Limb (tissue), 2 donors: ENCODE measurements at regions not wholly inside any gene's neighbourhood (a gene's known extent, or its start where the extent isn't known, plus 50 kb on each side); places are given as distances from the start of the nearest gene placed in this dataset.

ENCODE experiments used
- DNase-seq, 2 donors: peaks; one replicate each; pipeline ENCODE4 v3.0.0-alpha.2; 2016; ENCODE audit errors: extremely low spot score in 2 of 2

DNA sequence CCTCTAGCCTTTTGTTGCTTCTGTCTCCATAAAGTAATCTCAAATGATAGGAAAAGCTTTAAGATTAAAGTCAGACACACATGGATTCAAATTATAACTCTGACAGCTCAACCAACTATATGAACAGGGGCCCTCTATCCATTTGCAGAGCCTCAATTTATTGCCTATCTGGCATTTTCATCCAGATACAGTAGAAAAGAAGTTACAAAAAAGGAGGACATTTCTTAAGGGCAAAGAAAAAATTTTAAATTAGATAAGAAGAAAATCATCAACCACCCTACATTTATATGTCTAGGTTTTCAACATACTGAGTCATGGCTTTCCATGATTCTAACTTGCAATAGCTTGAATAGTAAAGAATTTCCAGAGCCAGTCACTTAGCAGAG lies 567.2 kb downstream of the CAAP1 start:
- no peak for DNase-seq

- no peak for DNase-seq
Observed at GRCh38 chr9:26324786-26325443, 567.7 kb downstream of the CAAP1 start.

- DNase-seq: no peak
Observed at GRCh38 chr9:26321935-26322334, 570.7 kb downstream of the CAAP1 start.

DNA sequence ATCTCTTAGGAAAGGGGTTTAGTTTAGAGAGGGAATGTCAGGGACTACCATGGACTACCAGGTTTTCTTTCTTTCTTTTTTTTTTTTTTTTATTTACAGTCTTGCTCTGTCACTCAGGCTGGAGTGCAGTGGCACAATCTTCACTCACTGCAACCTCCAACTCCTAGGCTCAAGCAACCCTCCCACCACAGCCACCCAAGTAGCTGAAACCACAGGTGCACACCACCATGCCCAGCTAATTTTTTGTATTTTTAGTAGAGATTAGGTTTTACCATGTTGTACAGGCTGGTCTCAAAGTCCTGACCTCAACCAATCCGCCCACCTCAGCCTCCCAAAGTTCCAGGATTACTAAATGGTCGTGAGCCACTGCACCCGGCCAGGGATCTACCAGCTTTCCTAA lies 572.7 kb downstream of the CAAP1 start:
- DNase-seq: no peak

- DNase-seq: no peak
Observed at GRCh38 chr9:26313108-26313507, 579.5 kb downstream of the CAAP1 start.

GRCh38 chr9:26311463-26311995 lies 581.1 kb downstream of the CAAP1 start:
- DNase-seq: no peak

- DNase-seq: no peak
Observed at GRCh38 chr9:26310294-26310693, 582.3 kb downstream of the CAAP1 start.

- no peak for DNase-seq
Observed at GRCh38 chr9:26308328-26308727, 584.3 kb downstream of the CAAP1 start.

DNA sequence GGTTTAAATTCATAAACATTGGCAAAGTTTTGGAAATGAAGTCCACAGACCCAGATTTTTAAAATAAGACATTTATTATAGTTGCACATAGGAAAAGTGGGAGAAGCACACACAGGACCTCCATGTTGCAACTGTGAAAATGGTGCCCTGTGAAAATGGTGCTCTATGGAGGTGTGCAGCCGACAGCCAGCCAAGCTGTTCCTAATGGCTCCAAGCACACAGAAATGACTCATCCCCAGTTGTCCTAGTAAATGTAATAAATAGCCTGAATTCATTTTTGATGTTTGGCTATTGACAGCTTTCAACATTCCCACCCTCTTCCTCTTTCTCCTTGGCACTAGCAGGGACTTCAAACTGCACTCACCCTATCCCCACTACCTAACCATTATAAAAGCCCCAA lies 590.9 kb downstream of the CAAP1 start:
- DNase-seq: no peak

DNA sequence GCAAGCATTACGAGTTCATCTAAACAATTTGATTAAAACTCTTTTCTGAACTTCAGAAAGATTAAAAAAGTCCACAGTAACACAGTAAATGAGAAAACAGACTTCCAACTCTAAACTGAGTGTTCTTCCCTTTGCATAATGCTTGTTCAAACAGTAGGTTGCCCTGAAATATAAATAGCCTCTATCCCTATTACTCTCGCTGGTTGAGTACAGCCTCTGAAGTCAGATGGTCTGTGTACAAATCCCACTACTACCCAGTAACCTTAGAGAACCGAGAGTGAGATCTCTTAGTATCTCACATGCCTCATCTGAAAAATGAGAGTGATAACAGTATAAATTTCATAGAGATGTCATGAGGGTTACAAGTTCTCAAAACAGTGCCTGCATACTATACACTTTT lies 591.6 kb downstream of the CAAP1 start:
- DNase-seq: no peak

GRCh38 chr9:26296910-26297572 lies 595.6 kb downstream of the CAAP1 start:
- DNase-seq: no peak

GRCh38 chr9:26292943-26293342 lies 599.7 kb downstream of the CAAP1 start:
- DNase-seq: no peak

GRCh38 chr9:26271495-26272122 lies 593.4 kb upstream of the TUSC1 start:
- no peak for DNase-seq

GRCh38 chr9:26266146-26266793 lies 588.0 kb upstream of the TUSC1 start:
- no peak for DNase-seq

DNA sequence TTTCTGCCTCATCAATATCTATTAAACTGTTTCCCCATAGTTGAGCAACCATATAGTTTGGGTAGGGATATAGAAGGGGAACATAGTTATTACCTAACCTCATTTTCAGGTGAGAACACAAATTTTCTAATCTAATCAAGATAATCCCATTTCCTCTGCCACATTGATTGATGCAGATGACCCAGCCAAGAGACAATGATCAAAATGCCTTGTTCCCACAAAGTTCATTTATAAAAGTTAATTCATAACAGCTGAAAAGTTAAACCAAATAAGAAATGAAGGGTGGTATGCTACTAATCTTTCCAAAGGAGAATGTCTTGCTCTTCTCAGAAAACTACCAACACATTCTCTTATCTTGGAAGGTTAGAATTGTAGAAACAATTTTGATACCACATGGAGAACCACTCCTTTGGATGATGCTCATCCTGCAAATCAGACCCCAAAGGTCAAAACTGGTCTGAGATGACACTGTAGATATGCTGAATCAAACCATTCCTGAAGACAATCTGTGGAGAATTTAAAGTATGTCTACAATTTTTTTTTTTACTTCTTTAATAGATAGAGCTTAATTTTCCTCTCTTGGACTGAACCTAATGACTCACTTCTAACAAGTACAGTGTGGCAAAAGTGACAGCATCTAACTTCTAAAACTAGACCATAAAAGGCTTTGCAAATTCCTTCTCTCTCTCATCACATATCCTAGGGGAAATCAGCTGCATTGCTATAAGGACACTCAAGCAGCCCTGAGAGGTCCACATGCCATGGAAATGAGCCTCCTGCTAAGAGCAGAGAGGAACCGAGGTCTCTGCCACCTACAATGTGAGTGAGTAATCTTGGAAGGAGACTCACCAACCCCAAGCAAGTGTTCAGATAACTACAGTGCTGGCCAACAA lies 586.7 kb upstream of the TUSC1 start:
- DNase-seq: no peak

- DNase-seq: no peak
Observed at GRCh38 chr9:26263478-26263877, 585.2 kb upstream of the TUSC1 start.

- DNase-seq: no peak
Observed at GRCh38 chr9:26262421-26263107, 584.3 kb upstream of the TUSC1 start.

DNA sequence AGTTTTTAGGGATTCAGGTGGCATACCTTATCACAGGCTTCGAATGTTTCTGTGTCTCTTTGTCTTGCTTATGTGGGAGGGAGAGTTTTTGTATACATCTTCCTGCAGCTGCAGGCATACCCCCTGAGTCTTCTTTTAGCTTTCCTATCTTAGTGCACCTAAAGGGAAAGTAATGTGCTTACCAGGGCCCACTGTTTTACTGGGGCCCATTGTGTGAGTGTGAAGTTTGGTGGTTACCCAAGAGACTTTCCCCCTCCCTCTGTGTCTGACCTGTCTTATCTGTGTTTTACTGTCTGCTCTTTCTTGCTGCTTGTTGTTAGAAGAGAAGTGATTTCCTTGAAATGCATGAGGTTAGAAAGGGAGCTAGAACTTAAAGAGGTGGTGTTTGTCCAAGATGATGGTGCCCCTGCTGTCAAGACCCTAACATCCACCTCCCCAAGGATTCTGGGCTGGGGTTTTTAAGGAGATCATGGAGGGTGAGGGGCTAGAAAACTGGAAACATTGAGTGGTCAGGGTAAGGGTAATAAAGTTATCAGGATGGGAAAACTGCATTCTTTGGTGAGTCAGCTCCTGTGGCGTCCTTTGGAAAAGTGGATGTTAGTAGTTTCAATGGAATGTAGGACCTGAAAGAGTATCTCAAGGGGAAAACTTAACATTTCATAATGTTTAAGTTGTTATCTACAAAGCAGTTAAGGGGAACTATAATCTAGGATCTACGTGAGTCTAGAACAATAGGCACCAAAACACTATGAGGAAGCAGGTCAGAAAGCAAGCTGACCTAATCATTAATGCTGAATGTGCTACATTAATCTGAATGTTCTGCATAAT lies 583.5 kb upstream of the TUSC1 start:
- no peak for DNase-seq

DNA sequence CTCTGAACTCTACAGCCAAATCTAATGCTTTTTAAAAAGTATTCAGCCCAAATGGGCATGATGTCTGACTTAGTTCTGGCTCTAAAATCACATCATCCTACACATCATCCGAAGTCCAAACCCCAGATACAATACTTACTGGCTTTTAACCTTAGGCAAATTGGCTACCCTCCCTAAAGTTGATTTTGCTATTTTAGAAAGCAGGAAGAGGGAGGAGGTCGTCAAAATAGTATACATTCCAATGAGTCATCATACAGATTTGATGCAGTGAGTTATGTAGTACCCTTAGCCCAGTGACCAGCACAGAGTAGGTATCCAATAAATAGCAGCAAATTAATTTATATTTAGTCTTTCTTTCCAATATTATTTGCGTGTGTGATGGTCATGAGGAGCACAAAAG lies 582.0 kb upstream of the TUSC1 start:
- DNase-seq: no peak

- DNase-seq: no peak
Observed at GRCh38 chr9:26247861-26248260, 569.6 kb upstream of the TUSC1 start.
